ENCODE measurements at regions not wholly inside any gene's neighbourhood (a gene's known extent, or its start where the extent isn't known, plus 50 kb on each side); places are given as distances from the start of the nearest gene placed in this dataset.

GRCh38 chr20:50269091-50270033 lies 78.7 kb downstream of the CEBPB start:
- Histone ChIP-seq H3K9me3 (ENCODE audit: control insufficient read depth, low read depth, low read length) (no peaks in the 10 kb centered on the region), H3K36me3 (ENCODE audit: control insufficient read depth, insufficient read depth, low read length) (no peaks in the 10 kb centered on the region), H3K4me1 (ENCODE audit: control insufficient read depth, insufficient read depth, low read length) (peaks cover 17% of the 10 kb centered on the region), H3K4me3 (ENCODE audit: low read length) (no peak overlapping the region), H3K27me3 (ENCODE audit: control insufficient read depth, insufficient read depth, low read length) (no peaks in the 10 kb centered on the region), H3K27ac (ENCODE audit: low read length) (no peak overlapping the region)
- no CpG with 5 or more reads among the region's 20 CpGs for WGBS (ENCODE audit: insufficient coverage, low lambda C conversion rate)
- no peak for DNase-seq

GRCh38 chr20:50270034-50270395 lies 79.4 kb downstream of the CEBPB start:
- H3K9me3 ChIP-seq (ENCODE audit: control insufficient read depth, low read depth, low read length), result no peaks in the 10 kb centered on the region
- no CpG with 5 or more reads among the region's 8 CpGs for WGBS (ENCODE audit: insufficient coverage, low lambda C conversion rate)
- no peak overlapping the region for H3K27ac ChIP-seq (ENCODE audit: low read length)
- no peaks in the 10 kb centered on the region for H3K36me3 ChIP-seq (ENCODE audit: control insufficient read depth, insufficient read depth, low read length)
- DNase-seq, result no peak
- peaks cover 17% of the 10 kb centered on the region for H3K4me1 ChIP-seq (ENCODE audit: control insufficient read depth, insufficient read depth, low read length)
- no peaks in the 10 kb centered on the region for H3K27me3 ChIP-seq (ENCODE audit: control insufficient read depth, insufficient read depth, low read length)
- H3K4me3 ChIP-seq (ENCODE audit: low read length), result no peak overlapping the region

DNA sequence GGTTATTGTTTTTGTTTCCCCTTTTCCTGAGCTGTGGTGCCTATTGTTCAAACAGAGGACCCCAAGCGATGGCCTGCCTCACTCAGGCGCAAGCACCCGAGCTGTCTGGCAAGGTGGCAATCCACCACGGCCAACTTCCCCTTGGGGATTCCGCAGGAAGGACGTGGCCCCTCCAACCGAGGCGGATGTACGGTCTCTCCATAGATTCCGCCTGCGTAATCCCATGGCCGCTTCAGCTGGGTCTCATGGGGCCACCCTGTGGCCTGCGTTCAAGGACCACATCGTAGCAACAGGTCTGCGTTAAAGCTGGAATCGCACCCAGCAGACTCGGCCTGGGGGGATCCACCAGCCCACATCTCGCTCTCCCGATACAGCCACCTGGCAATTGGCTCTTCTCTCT lies 79.9 kb downstream of the CEBPB start:
- WGBS (ENCODE audit: insufficient coverage, low lambda C conversion rate), result no CpG with 5 or more reads among the region's 19 CpGs
- Histone ChIP-seq H3K27ac (ENCODE audit: low read length) (no peak overlapping the region), H3K4me1 (ENCODE audit: control insufficient read depth, insufficient read depth, low read length) (peaks cover 17% of the 10 kb centered on the region)

DNA sequence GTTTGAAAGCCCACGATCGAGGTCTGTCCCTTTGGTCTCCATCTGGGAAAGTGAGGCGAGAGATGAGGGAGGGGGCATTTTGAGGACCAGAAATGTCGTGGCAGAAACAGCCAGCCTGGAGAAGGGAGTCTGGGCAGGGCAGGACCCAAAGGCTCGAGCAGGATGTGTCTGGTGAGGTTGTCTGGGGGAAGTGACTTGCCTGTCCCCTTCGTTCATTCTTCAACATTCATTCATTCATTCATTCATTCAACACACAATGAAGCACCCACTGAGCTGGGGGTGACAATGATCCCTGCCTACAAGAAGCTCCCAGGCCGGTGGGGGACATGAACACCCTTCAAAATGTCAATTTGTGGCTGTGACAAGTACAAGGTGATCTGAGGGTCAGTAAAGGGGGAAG lies 80.5 kb downstream of the CEBPB start:
- no CpG with 5 or more reads among the region's 7 CpGs for WGBS (ENCODE audit: insufficient coverage, low lambda C conversion rate)
- H3K4me1 ChIP-seq (ENCODE audit: control insufficient read depth, insufficient read depth, low read length), result peaks cover 17% of the 10 kb centered on the region
- DNase-seq, result no peak
- H3K36me3 ChIP-seq (ENCODE audit: control insufficient read depth, insufficient read depth, low read length), result no peaks in the 10 kb centered on the region
- H3K27me3 ChIP-seq (ENCODE audit: control insufficient read depth, insufficient read depth, low read length), result no peaks in the 10 kb centered on the region
- no peak overlapping the region for H3K4me3 ChIP-seq (ENCODE audit: low read length)
- no peak overlapping the region for H3K27ac ChIP-seq (ENCODE audit: low read length)
- H3K9me3 ChIP-seq (ENCODE audit: control insufficient read depth, low read depth, low read length), result no peaks in the 10 kb centered on the region

More for the DNA sequence above, 79.9 kb downstream of the CEBPB start:
- Histone ChIP-seq H3K36me3 (ENCODE audit: control insufficient read depth, insufficient read depth, low read length) (no peaks in the 10 kb centered on the region), H3K27me3 (ENCODE audit: control insufficient read depth, insufficient read depth, low read length) (no peaks in the 10 kb centered on the region), H3K9me3 (ENCODE audit: control insufficient read depth, low read depth, low read length) (no peaks in the 10 kb centered on the region), H3K4me3 (ENCODE audit: low read length) (no peak overlapping the region)
- DNase-seq, result no peak

DNA sequence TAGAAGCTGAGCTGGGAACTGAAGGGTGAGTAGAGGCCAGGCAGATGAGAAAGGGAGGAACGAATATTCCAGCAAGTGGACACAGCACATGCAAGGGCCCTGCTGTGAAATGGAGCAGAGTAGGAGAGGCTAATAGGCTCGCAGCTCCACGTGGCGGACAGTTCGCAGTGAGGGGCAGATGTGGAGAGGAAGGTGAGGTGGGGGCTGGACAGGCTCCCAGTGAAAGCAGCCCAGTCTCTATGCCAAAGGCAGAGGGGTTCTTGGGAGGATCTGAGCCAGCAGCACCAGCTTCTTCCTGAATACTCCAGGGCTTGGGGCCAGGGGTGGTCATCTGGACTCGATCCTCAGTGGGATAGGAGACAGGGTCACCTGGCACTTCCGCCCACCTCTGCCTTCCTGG lies 81.0 kb downstream of the CEBPB start:
- no peak overlapping the region for H3K27ac ChIP-seq (ENCODE audit: low read length)
- no peaks in the 10 kb centered on the region for H3K36me3 ChIP-seq (ENCODE audit: control insufficient read depth, insufficient read depth, low read length)
- no peak overlapping the region for H3K4me3 ChIP-seq (ENCODE audit: low read length)

GRCh38 chr20:50272030-50272723 lies 81.5 kb downstream of the CEBPB start:
- Histone ChIP-seq H3K4me3 (ENCODE audit: low read length) (no peak overlapping the region), H3K9me3 (ENCODE audit: control insufficient read depth, low read depth, low read length) (no peaks in the 10 kb centered on the region), H3K4me1 (ENCODE audit: control insufficient read depth, insufficient read depth, low read length) (peaks cover 11% of the 10 kb centered on the region), H3K27ac (ENCODE audit: low read length) (no peak overlapping the region), H3K27me3 (ENCODE audit: control insufficient read depth, insufficient read depth, low read length) (no peaks in the 10 kb centered on the region), H3K36me3 (ENCODE audit: control insufficient read depth, insufficient read depth, low read length) (no peaks in the 10 kb centered on the region)
- WGBS (ENCODE audit: insufficient coverage, low lambda C conversion rate), result no CpG with 5 or more reads among the region's 8 CpGs
- no peak for DNase-seq

More for the DNA sequence above, 81.0 kb downstream of the CEBPB start:
- H3K9me3 ChIP-seq (ENCODE audit: control insufficient read depth, low read depth, low read length), result no peaks in the 10 kb centered on the region
- no CpG with 5 or more reads among the region's 7 CpGs for WGBS (ENCODE audit: insufficient coverage, low lambda C conversion rate)
- H3K4me1 ChIP-seq (ENCODE audit: control insufficient read depth, insufficient read depth, low read length), result peaks cover 17% of the 10 kb centered on the region
- H3K27me3 ChIP-seq (ENCODE audit: control insufficient read depth, insufficient read depth, low read length), result no peaks in the 10 kb centered on the region
- DNase-seq, result no peak

GRCh38 chr20:50272724-50273446 lies 82.3 kb downstream of the CEBPB start:
- Histone ChIP-seq H3K4me1 (ENCODE audit: control insufficient read depth, insufficient read depth, low read length) (peaks cover 4% of the 10 kb centered on the region), H3K9me3 (ENCODE audit: control insufficient read depth, low read depth, low read length) (no peaks in the 10 kb centered on the region), H3K36me3 (ENCODE audit: control insufficient read depth, insufficient read depth, low read length) (no peaks in the 10 kb centered on the region), H3K27me3 (ENCODE audit: control insufficient read depth, insufficient read depth, low read length) (no peaks in the 10 kb centered on the region), H3K4me3 (ENCODE audit: low read length) (no peak overlapping the region), H3K27ac (ENCODE audit: low read length) (no peak overlapping the region)
- 83% methylated on average over 1 of the region's 6 CpGs for WGBS (ENCODE audit: insufficient coverage, low lambda C conversion rate)
- DNase-seq, result no peak

DNA sequence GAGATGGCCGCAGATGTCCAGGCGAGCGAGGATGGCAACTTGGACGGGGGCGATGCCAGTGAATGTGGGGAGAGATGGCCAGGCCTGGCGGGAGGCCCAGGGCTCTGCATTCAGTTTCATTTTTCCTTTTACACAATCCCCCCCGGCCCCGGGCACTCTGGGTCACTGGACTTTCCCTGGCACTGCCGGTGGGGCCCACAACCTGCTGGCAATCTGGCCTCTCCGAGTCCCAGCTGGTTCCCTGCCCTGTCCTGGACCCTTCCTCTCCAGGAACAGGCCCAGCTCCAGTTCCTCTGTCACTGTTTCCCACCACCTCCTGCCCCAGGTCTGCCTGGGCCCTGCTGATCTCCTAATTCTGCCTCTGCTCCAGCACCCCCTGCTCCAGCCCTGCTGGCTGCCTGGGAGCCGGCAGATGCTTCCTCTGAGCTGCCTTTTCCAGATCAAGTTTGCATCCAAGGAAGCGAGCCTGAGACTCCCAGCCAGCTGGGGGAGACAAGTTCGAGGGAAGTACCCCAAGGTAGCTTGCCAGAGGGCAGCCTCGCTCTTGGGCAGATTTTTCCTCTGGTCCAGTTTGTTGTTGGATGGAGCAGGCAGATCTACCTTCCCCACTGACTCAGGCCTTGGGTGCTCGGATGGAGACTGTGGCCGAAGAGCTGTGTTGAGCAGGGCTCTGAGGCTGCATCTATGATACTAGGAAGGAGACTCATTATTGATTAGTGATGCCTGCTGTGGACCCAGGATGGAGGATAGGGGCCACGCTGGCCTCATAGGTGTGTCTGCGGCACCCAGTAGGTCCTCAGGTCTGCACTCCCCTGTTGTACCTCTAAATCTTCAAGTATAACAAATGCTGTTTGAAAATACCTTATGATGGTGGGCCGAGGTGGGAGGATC lies 83.2 kb downstream of the CEBPB start:
- DNase-seq, result no peak
- H3K4me1 ChIP-seq (ENCODE audit: control insufficient read depth, insufficient read depth, low read length), result peaks cover 3% of the 10 kb centered on the region
- H3K27ac ChIP-seq (ENCODE audit: low read length), result no peak overlapping the region
- H3K36me3 ChIP-seq (ENCODE audit: control insufficient read depth, insufficient read depth, low read length), result no peaks in the 10 kb centered on the region
- H3K9me3 ChIP-seq (ENCODE audit: control insufficient read depth, low read depth, low read length), result no peaks in the 10 kb centered on the region
- no peaks in the 10 kb centered on the region for H3K27me3 ChIP-seq (ENCODE audit: control insufficient read depth, insufficient read depth, low read length)
- WGBS (ENCODE audit: insufficient coverage, low lambda C conversion rate), result 90% methylated on average over 2 of the region's 19 CpGs
- no peak overlapping the region for H3K4me3 ChIP-seq (ENCODE audit: low read length)

- Histone ChIP-seq H3K27ac (ENCODE audit: low read length) (no peak overlapping the region), H3K4me1 (ENCODE audit: control insufficient read depth, insufficient read depth, low read length) (peaks cover 3% of the 10 kb centered on the region)
Measured at GRCh38 chr20:50274570-50275430, 84.2 kb downstream of the CEBPB start.

More at GRCh38 chr20:50274570-50275430, 84.2 kb downstream of the CEBPB start:
- no CpG with 5 or more reads among the region's 21 CpGs for WGBS (ENCODE audit: insufficient coverage, low lambda C conversion rate)
- no peaks in the 10 kb centered on the region for H3K9me3 ChIP-seq (ENCODE audit: control insufficient read depth, low read depth, low read length)
- DNase-seq, result no peak
- no peaks in the 10 kb centered on the region for H3K27me3 ChIP-seq (ENCODE audit: control insufficient read depth, insufficient read depth, low read length)
- H3K36me3 ChIP-seq (ENCODE audit: control insufficient read depth, insufficient read depth, low read length), result no peaks in the 10 kb centered on the region
- no peak overlapping the region for H3K4me3 ChIP-seq (ENCODE audit: low read length)

Data from large intestine (tissue), 3 donors.